NCI-H748 (cell line): ENCODE measurements at regions not wholly inside any gene's neighbourhood (a gene's known extent, or its start where the extent isn't known, plus 50 kb on each side); places are given as distances from the start of the nearest gene placed in this dataset.
A peak's percentile ranks its signal among the peaks of the same experiment; 100 is the strongest.
"Not testable (repeated sequence)": the region's sequence is repeated elsewhere in the genome, so short reads cannot be mapped to it uniquely, and the experiment has no call there.

Source experiments
- DNase-seq: peaks from one replicate; lab custom pipeline; 2025; ENCODE audit not compliant: unreplicated experiment; lab: John Stamatoyannopoulos, UW

- no peak for DNase-seq
These were observed 662.0 kb upstream of the GBE1 start for GRCh38 chr3:82423268-82424030.

- no peak for DNase-seq
These were observed 655.4 kb upstream of the GBE1 start for GRCh38 chr3:82416830-82417229.

DNA sequence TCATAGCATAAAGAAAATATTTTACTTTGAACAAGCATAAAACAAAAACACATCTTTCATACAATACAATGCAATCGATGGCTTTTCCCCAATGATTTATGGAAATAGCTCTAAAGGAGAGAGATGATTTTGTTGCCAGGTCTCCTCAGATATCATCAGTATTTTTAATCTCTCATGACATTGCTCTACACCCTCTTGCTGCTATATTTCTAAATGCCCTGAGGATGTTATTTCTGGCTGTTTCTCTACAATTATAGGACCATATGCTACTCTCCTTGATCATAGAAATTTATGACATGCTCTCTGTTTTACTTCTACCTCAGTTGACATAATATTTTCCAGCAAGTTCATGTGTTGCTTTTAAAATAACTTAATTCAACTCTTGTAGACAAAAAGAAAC lies 654.9 kb upstream of the GBE1 start:
- no peak for DNase-seq

GRCh38 chr3:82413171-82413570 lies 651.7 kb upstream of the GBE1 start:
- DNase-seq: no peak

DNA sequence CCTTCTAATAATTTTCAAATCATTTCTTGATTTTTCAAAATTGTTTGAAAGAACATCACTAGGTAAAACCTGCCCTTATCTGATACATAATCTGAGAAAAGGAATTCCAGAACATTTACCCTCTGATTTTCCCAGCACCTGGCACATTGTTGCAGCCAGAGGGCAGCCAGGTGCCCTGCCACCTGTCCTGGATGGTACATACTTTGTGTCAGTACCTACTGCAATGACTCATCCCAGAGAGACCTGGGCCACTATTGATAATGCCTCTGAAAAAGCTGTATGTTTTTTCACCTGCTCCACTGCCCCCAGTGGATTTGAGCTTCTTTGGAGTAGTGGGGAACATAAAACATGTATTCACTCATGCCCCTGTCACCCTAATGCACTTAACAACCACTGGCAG lies 648.9 kb upstream of the GBE1 start:
- peak; percentile 64 for DNase-seq

DNA sequence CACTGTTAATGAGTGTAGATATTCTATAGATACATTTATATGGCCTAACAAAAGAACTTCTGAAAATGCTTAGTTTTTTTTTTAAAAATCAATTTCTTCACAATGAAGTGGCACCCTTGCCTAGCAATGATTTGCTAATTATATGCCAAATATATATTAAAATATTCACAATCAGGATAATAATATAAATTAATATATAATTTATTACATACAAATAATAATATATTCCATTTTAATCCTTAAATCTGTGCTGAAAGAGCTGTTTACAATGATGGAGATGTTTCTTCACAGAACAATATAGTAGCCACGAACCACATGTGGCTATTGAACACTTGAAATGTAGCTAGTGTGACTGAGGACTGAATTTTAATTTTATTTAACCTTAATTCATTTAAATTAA lies 648.4 kb upstream of the GBE1 start:
- no peak for DNase-seq

DNA sequence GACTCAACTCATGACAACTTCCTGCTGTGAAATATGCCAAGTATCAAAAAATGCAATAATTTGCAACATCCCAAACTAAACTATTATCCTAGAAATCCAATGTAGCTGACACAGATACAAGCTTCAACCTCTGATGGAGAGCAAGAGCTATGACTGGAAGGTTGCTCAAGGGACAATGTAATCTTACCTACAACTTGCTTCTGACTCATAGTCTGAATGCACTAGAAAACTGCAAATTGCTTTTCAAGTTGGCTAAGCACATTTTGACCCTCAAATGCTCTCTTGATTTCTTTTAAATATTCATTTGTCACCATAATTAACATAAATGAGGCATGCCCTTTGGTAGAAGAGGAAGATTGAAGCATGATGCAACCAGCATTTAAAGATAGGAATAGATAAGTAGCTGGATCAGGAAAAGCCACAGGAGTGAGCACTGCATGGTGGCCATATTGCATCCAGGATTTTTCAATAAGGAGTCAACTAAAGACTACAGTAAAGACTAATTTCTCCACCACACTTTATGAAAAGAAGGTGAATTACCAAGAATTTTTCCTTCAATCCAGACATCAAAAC lies 630.8 kb upstream of the GBE1 start:
- DNase-seq: no peak

DNA sequence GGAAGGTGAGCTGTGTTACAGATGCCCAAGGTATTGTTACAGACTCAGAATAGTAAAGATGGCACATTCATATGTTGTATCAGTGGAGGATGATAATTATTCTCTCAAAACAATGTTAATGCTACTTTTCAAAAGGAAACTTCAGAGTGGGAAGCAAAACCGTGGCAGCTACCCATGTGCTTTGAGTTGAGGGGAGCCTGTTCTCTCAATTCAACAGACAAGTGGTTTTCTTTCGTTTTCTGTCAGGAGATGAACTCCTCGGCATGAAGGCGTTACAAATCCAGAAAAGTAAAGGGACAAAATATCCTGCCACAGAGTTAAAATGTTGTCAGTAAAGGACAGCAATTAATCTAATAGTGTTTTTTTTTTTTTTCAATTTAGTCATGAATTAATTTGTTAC lies 629.4 kb upstream of the GBE1 start:
- DNase-seq: no peak

DNA sequence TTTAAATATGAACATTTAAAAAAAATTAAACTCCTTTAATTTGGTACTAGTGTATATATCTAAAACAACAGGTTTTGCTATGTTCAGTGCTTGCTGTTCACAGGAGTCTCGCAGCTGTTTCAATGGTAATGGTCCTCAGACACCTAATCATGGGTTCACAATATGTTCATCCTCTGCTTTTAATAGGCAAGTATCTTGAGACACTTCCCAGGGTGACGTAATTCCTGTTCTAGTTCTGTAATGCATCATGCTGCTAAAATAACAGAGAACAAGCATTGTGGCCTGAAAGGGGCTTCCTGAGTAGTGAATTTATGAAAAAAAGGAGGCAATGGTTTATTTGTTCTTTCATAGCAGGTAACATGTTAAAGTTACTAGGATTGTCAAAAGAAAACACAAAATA lies 625.2 kb upstream of the GBE1 start:
- DNase-seq: no peak

GRCh38 chr3:82384181-82384580 lies 622.7 kb upstream of the GBE1 start:
- DNase-seq: no peak

- no peak for DNase-seq
These were observed 621.4 kb upstream of the GBE1 start for GRCh38 chr3:82382831-82383230.

- DNase-seq: no peak
These were observed 616.9 kb upstream of the GBE1 start for GRCh38 chr3:82378392-82378791.

- DNase-seq: peak; percentile 44
These were observed 615.4 kb upstream of the GBE1 start for GRCh38 chr3:82376883-82377282.

- not testable (repeated sequence) for DNase-seq
These were observed 612.4 kb upstream of the GBE1 start for GRCh38 chr3:82373833-82374232.

GRCh38 chr3:82364827-82365226 lies 603.4 kb upstream of the GBE1 start:
- DNase-seq: no peak

DNA sequence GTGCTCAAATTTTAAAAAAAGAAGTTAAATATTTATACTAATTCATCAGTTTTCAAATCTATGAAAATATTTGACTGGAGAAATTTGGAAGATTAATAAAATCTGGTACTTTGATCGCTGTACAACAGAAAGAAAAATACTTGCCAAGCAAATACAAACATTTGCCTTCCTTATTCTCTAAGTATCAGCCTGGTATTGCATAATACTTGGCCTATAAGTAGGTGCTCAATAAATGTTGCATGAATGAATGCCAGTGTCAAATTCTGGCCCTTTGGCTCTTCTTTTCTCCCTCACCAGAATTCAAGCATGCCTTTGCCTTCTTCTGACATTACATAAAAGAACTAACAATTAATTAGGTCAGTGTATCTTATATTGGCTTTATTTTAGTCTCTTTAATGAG lies 601.7 kb upstream of the GBE1 start:
- no peak for DNase-seq

GRCh38 chr3:82355228-82355627 lies 593.8 kb upstream of the GBE1 start:
- no peak for DNase-seq

DNA sequence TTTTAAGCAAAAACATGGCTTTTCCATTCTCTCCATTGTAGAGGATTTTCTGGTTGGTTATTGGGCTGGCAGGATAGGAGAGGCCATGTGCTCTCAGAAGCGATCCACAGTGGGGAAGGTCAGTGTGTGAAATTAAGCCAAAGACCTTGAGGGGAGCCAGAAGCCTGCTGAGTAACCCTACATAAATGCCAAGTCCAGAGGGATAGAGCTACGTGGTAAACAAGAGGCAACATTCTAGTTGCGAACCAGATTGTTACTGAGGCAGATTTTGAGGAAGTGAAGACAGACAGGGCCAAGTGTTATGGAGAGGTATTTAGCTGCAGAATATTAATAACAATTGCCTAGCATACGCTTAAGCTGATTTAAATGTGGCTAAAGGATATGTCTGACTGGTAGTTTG lies 592.8 kb upstream of the GBE1 start:
- no peak for DNase-seq

- peak; percentile 34 for DNase-seq
These were observed 592.1 kb upstream of the GBE1 start for GRCh38 chr3:82353306-82354171.

- no peak for DNase-seq
These were observed 586.1 kb upstream of the GBE1 start for GRCh38 chr3:82347585-82347984.

- DNase-seq: no peak
These were observed 581.1 kb upstream of the GBE1 start for GRCh38 chr3:82342521-82342920.

- no peak for DNase-seq
These were observed 567.9 kb upstream of the GBE1 start for GRCh38 chr3:82329300-82329699.
